ENCODE measurements at regions not wholly inside any gene's neighbourhood (a gene's known extent, or its start where the extent isn't known, plus 50 kb on each side); places are given as distances from the start of the nearest gene placed in this dataset.

GRCh38 chr1:115477071-115477470, 139.0 kb upstream of the NGF start:
- H3K4me3 ChIP-seq, result no peak overlapping the region
- H3K27ac ChIP-seq, result no peak overlapping the region
- DNase-seq (ENCODE audit: low spot score), result peak; percentile 46
- no peak for TF ChIP-seq CTCF (IDR thresholded peaks at IDR 0.05)

GRCh38 chr1:115476616-115477015, 138.6 kb upstream of the NGF start:
- no peak overlapping the region for H3K27ac ChIP-seq
- H3K4me3 ChIP-seq, result no peak overlapping the region
- peak; percentile 45 for DNase-seq (ENCODE audit: low spot score)
- TF ChIP-seq CTCF (IDR thresholded peaks at IDR 0.05), result no peak

GRCh38 chr1:115475901-115476300, 137.9 kb upstream of the NGF start:
- no peak for TF ChIP-seq CTCF (IDR thresholded peaks at IDR 0.05)
- no peak for DNase-seq (ENCODE audit: low spot score)
- Histone ChIP-seq H3K27ac (no peak overlapping the region), H3K4me3 (no peak overlapping the region)

- H3K4me3 ChIP-seq, result no peak overlapping the region
- H3K27ac ChIP-seq, result no peak overlapping the region
- no peak for DNase-seq (ENCODE audit: low spot score)
- no peak for TF ChIP-seq CTCF (IDR thresholded peaks at IDR 0.05)
These were observed 137.2 kb upstream of the NGF start for GRCh38 chr1:115475252-115475651.

- peak; percentile 17 for DNase-seq (ENCODE audit: low spot score)
- H3K4me3 ChIP-seq, result no peak overlapping the region
- TF ChIP-seq CTCF (IDR thresholded peaks at IDR 0.05), result no peak
These were observed 136.0 kb upstream of the NGF start for GRCh38 chr1:115473986-115474565.

GRCh38 chr1:115469703-115470476, 131.8 kb upstream of the NGF start:
- no peak for DNase-seq (ENCODE audit: low spot score)

More at GRCh38 chr1:115473986-115474565, 136.0 kb upstream of the NGF start:
- no peak overlapping the region for H3K27ac ChIP-seq

More at GRCh38 chr1:115469703-115470476, 131.8 kb upstream of the NGF start:
- TF ChIP-seq CTCF (IDR thresholded peaks at IDR 0.05), result peak; percentile 74
- Histone ChIP-seq H3K4me3 (no peak overlapping the region), H3K27ac (no peak overlapping the region)

Measured in coronary artery (tissue), 2 donors.